HepG2 (cell line): ENCODE measurements at regions not wholly inside any gene's neighbourhood (a gene's known extent, or its start where the extent isn't known, plus 50 kb on each side); places are given as distances from the start of the nearest gene placed in this dataset.

ENCODE experiments used
- ATAC-seq: fragments of 200-7000 bp; cut with Tn5 transposase; 3 replicates; pipeline ENCODE4 v1.9.1; 2020; ENCODE audit warnings: mild to moderate bottlenecking, moderate library complexity
- BruUV-seq: library from RNA; stranded (reverse); fragments of 400-500 nt; replicated peaks from 2 replicates; lab custom pipeline; 2021; lab: Mats Ljungman, UMichigan
- CTCF ChIA-PET: fragments of 300-600 bp; formaldehyde crosslinking; extraction: SDS; loops from one replicate; lab custom pipeline; 2021; ENCODE audit warnings: low total read pairs, inconsistent platforms, low intra/inter-chr PET ratio; lab: Yijun Ruan, JAX
- POLR2A ChIA-PET: fragments of 350-600 bp; sonication (Branson Sonifier 250); formaldehyde crosslinking; loops from one replicate; lab custom pipeline; 2020; ENCODE audit warnings: antibody characterized with exemption, inconsistent platforms; lab: Yijun Ruan, JAX
- DNase-seq: peaks from one replicate; pipeline ENCODE4 v3.0.0-alpha.2; 2015; ENCODE audit warnings: low spot score
- FAIRE-seq: peaks from 3 replicates; lab custom pipeline; 2011; peaks lifted over from hg19 to GRCh38; lab: Jason Lieb, UNC
- H2AFZ ChIP-seq: one replicate; pipeline ENCODE4 v1.6.1; 2011; ENCODE audit warnings: low read length, inconsistent platforms
- H3K27ac ChIP-seq: fragments of 300-600 bp; 3 replicates; pipeline ENCODE4 v1.8.0; 2011; ENCODE audit warnings: mixed run types, mild to moderate bottlenecking, mixed read lengths, low read length, inconsistent platforms; ENCODE audit not compliant: insufficient read depth; ENCODE audit errors: extremely low read length
- H3K27me3 ChIP-seq, 2 experiments: fragments of 200-600 bp in 1 of 2; 2 replicates in 1 of 2; 3 replicates in 1 of 2; pipeline versions ENCODE4 v1.6.0 to v1.8.0; 2011; ENCODE audit warnings: low read length in 2 of 2, mild to moderate bottlenecking in 2 of 2, moderate library complexity in 2 of 2, inconsistent platforms in 1 of 2; ENCODE audit not compliant: insufficient read depth in 2 of 2, control insufficient read depth in 1 of 2
- H3K36me3 ChIP-seq, 2 experiments: fragments of 200-600 bp in 1 of 2; replicated peaks in 1 of 2; 2 replicates in 1 of 2; 3 replicates in 1 of 2; pipeline versions ENCODE4 v1.5.1 to v1.8.0; 2011; ENCODE audit warnings: low read length in 2 of 2, inconsistent platforms in 1 of 2; ENCODE audit not compliant: insufficient read depth in 2 of 2, control insufficient read depth in 1 of 2
- H3K4me1 ChIP-seq: 2 replicates; pipeline ENCODE4 v1.5.1; 2012; ENCODE audit warnings: low read length, inconsistent platforms; ENCODE audit not compliant: insufficient read depth
- H3K4me2 ChIP-seq: 2 replicates; pipeline ENCODE4 v1.6.0; 2011; ENCODE audit warnings: low read depth, low read length, inconsistent platforms
- H3K4me3 ChIP-seq, 3 experiments: fragments of 200-600 bp in 1 of 3; sonication (generic), shearing (Covaris generic) in 1 of 3; replicated peaks in 1 of 3; 2 replicates each; pipeline ENCODE4 v1.5.1; 2011 to 2016; ENCODE audit warnings: low read length in 3 of 3, inconsistent platforms in 2 of 3, low read depth in 2 of 3, mild to moderate bottlenecking in 2 of 3, control low read depth in 1 of 3, mixed read lengths in 1 of 3; ENCODE audit not compliant: insufficient read depth in 1 of 3
- H3K79me2 ChIP-seq: one replicate; pipeline ENCODE4 v1.6.1; 2011; ENCODE audit warnings: low read length, inconsistent platforms; ENCODE audit not compliant: insufficient read depth
- H3K9ac ChIP-seq: 2 replicates; pipeline ENCODE4 v1.6.0; 2011; ENCODE audit warnings: mild to moderate bottlenecking, low read depth, low read length, inconsistent platforms; ENCODE audit not compliant: insufficient read depth
- H3K9me3 ChIP-seq: 2 replicates; pipeline ENCODE4 v1.5.1; 2012; ENCODE audit warnings: mild to moderate bottlenecking, low read length
- H4K20me1 ChIP-seq: 2 replicates; pipeline ENCODE4 v1.6.0; 2011; ENCODE audit warnings: inconsistent platforms, mild to moderate bottlenecking, low read length, moderate library complexity; ENCODE audit not compliant: insufficient read depth
- CEBPG ChIP-seq: IDR thresholded peaks from 2 replicates; pipeline ENCODE4 v1.6.1; 2016
- GABPA ChIP-seq, 2 experiments: IDR thresholded peaks; 2 replicates each; pipeline ENCODE4 v1.6.1; 2011 to 2016; ENCODE audit warnings: low read depth in 2 of 2, low read length in 1 of 2, missing biosample characterization in 1 of 2, missing genetic modification characterization in 1 of 2
- JUN ChIP-seq: sonication (generic); formaldehyde crosslinking; IDR thresholded peaks from 2 replicates; pipeline ENCODE4 v1.4.0; 2020; ENCODE audit warnings: mild to moderate bottlenecking, missing genetic modification reagents
- MATR3 ChIP-seq: sonication (generic); formaldehyde crosslinking; IDR thresholded peaks from 2 replicates; pipeline ENCODE4 v1.4.0; 2020; ENCODE audit warnings: missing genetic modification reagents
- ZNF253 ChIP-seq: sonication (generic); formaldehyde crosslinking; IDR thresholded peaks from 2 replicates; pipeline ENCODE4 v1.8.0; 2022; ENCODE audit warnings: mild to moderate bottlenecking, missing genetic modification reagents, borderline replicate concordance
- WGBS: methylation state at CpG from one replicate; pipeline ENCODE4 v1.1.6; 2017; ENCODE audit warnings: low lambda C conversion rate; 5-methylcytosine and 5-hydroxymethylcytosine counted together
- in situ Hi-C: cut with HindIII; loops from 2 replicates; pipeline ENCODE4 v1.10.0; 2017; ENCODE audit warnings: low pct_unique_long_range_greater_than_20kb; ENCODE audit not compliant: extremely low pct_ligation_motif_present
- intact Hi-C: fragments of 100-400 bp; cut with micrococcal nuclease; formaldehyde crosslinking; loops from one replicate; pipeline ENCODE4 v1.10.0; 2022; ENCODE audit not compliant: unreplicated experiment
- TF ChIP-seq, protein P1 (sequence below): sonication (generic); formaldehyde crosslinking; IDR thresholded peaks from 2 replicates; pipeline ENCODE4 v1.4.0; 2020; ENCODE audit warnings: mild to moderate bottlenecking, missing genetic modification reagents
- TF ChIP-seq, protein P2 (sequence below), 2 experiments: fragments of 450-650 bp in 1 of 2; sonication (generic) in 1 of 2; formaldehyde crosslinking; IDR thresholded peaks; 2 replicates each; pipeline versions ENCODE4 v1.5.0 to v1.8.0; 2020 to 2022; ENCODE audit warnings: mild to moderate bottlenecking in 1 of 2, missing genetic modification reagents in 1 of 2
- TF ChIP-seq, protein P3 (sequence below): sonication (generic); formaldehyde crosslinking; IDR thresholded peaks from 2 replicates; pipeline ENCODE4 v1.9.0; 2021; ENCODE audit warnings: mild to moderate bottlenecking, missing genetic modification reagents

DNA sequence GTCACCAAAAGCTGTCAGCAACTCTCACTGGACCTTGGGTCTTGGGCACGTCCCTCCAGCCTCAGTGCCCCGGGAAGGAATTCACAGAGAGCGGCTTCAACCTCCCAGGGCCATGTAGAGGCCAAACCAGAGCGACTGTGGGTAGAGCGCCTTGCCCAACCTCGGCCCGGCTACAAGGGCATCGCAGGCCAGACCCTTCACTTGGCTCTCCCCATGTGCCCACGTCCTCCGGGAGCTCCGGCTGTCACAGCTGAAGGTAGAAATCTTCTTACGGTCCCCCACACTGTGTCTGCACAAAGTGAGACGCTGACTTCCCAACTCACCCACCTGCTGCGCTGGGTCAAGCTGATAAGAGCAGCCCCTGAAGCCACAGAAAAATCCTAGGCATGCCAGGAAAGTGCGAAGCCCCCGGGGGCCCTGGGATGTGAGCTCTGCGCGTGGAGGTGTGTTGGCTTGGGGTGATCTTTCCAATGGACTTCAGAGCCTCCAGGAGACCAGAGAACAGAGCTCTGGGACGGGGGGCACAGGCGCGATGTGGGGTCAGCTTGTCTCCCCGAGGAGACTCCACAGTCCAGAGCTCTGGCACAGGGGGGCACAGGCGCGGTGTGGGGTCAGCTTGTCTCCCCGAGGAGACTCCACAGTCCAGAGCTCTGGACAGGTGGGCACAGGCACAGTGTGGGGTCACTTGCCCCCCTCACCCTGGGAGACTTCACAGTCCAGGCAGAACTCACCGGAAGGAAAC is 105.5 kb downstream of the RTP5 start:
- no peak overlapping the region for H2AFZ ChIP-seq
- no peaks in the 10 kb centered on the region for H4K20me1 ChIP-seq
- H3K4me1 ChIP-seq, result peaks cover 6% of the 10 kb centered on the region
- no peaks in the 10 kb centered on the region for H3K9me3 ChIP-seq
- no peak for DNase-seq
- ATAC-seq, result no peak
- no peak for FAIRE-seq
- H3K4me2 ChIP-seq, result no peak overlapping the region
- intact Hi-C loops, result no loop called here
- no peak overlapping the region for H3K4me3 ChIP-seq
- ChIA-PET CTCF (no interaction called here), POLR2A (no interaction called here)
- no peak overlapping the region for H3K9ac ChIP-seq
- H3K27ac ChIP-seq, result no peak overlapping the region
- H3K79me2 ChIP-seq, result no peaks in the 10 kb centered on the region
- no peaks in the 10 kb centered on the region for H3K36me3 ChIP-seq
- 65% methylated on average over 17 of the region's 26 CpGs for WGBS
- H3K27me3 ChIP-seq, result peaks cover 1 to 23% of the 10 kb centered on the region in 2 experiments; a peak in 4 of 5 replicates
- BruUV-seq, result no TSS peak
- in situ Hi-C loops, result no loop called here
- TF ChIP-seq JUN, result no peak
- 0 out of 2 replicates have a peak, but pooled peaks have one; percentile 4 for TF ChIP-seq GABPA (IDR thresholded peaks at IDR 0.05; ENCODE audit: low read depth, low read length)
- no peak for TF ChIP-seq GABPA (CRISPR knock-in tag; IDR thresholded peaks at IDR 0.05; ENCODE audit: low read depth)
- no peak for TF ChIP-seq MATR3 (CRISPR knock-in tag)

DNA sequence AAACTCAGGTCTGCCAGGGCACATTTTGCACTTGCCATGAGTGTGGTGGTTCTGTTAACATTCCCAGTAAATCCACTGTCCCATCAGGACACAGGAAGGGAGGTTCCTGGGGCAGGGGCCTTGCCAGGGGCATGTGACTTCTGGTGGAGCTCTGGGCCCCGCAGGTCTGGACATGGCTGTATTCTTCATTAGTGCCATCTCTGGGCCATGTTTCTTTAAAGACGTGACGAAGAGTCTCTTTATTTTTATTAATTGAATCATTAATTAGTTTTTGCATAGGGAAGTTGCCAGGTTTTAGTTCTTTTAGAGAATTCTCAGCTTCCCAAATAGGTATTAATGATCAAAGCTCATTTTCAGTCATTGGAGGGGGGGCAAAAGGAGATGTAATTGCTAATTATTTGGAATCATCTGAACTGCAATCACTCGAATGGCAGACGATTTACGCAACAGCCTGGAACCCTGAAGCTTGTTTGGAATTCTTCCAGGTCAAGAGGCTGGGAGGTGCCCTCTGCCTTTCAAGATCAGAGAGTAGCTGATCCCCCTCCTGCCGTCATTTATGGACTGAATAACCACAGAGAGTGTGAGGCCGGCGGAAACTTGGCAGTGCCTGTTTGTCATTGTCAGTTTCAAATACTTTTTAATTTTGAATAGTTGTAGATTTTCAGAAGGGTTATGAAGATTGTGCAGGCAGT is 106.2 kb downstream of the RTP5 start:
- no peak overlapping the region for H2AFZ ChIP-seq
- TF ChIP-seq CEBPG (CRISPR knock-in tag) (peak; percentile 57), ZNF253 (CRISPR knock-in tag) (no peak)
- TF ChIP-seq, protein P1, sequence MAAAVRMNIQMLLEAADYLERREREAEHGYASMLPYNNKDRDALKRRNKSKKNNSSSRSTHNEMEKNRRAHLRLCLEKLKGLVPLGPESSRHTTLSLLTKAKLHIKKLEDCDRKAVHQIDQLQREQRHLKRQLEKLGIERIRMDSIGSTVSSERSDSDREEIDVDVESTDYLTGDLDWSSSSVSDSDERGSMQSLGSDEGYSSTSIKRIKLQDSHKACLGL (CRISPR knock-in tag), result no peak
- TF ChIP-seq, protein P2, sequence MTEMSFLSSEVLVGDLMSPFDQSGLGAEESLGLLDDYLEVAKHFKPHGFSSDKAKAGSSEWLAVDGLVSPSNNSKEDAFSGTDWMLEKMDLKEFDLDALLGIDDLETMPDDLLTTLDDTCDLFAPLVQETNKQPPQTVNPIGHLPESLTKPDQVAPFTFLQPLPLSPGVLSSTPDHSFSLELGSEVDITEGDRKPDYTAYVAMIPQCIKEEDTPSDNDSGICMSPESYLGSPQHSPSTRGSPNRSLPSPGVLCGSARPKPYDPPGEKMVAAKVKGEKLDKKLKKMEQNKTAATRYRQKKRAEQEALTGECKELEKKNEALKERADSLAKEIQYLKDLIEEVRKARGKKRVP (CRISPR knock-in tag; IDR thresholded peaks at IDR 0.05), result no peak
- TF ChIP-seq, protein P3, sequence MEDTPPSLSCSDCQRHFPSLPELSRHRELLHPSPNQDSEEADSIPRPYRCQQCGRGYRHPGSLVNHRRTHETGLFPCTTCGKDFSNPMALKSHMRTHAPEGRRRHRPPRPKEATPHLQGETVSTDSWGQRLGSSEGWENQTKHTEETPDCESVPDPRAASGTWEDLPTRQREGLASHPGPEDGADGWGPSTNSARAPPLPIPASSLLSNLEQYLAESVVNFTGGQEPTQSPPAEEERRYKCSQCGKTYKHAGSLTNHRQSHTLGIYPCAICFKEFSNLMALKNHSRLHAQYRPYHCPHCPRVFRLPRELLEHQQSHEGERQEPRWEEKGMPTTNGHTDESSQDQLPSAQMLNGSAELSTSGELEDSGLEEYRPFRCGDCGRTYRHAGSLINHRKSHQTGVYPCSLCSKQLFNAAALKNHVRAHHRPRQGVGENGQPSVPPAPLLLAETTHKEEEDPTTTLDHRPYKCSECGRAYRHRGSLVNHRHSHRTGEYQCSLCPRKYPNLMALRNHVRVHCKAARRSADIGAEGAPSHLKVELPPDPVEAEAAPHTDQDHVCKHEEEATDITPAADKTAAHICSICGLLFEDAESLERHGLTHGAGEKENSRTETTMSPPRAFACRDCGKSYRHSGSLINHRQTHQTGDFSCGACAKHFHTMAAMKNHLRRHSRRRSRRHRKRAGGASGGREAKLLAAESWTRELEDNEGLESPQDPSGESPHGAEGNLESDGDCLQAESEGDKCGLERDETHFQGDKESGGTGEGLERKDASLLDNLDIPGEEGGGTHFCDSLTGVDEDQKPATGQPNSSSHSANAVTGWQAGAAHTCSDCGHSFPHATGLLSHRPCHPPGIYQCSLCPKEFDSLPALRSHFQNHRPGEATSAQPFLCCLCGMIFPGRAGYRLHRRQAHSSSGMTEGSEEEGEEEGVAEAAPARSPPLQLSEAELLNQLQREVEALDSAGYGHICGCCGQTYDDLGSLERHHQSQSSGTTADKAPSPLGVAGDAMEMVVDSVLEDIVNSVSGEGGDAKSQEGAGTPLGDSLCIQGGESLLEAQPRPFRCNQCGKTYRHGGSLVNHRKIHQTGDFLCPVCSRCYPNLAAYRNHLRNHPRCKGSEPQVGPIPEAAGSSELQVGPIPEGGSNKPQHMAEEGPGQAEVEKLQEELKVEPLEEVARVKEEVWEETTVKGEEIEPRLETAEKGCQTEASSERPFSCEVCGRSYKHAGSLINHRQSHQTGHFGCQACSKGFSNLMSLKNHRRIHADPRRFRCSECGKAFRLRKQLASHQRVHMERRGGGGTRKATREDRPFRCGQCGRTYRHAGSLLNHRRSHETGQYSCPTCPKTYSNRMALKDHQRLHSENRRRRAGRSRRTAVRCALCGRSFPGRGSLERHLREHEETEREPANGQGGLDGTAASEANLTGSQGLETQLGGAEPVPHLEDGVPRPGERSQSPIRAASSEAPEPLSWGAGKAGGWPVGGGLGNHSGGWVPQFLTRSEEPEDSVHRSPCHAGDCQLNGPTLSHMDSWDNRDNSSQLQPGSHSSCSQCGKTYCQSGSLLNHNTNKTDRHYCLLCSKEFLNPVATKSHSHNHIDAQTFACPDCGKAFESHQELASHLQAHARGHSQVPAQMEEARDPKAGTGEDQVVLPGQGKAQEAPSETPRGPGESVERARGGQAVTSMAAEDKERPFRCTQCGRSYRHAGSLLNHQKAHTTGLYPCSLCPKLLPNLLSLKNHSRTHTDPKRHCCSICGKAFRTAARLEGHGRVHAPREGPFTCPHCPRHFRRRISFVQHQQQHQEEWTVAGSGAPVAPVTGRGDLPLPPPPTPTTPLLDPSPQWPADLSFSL (CRISPR knock-in tag), result no peak

More for the DNA sequence above, 106.2 kb downstream of the RTP5 start:
- no peak overlapping the region for H3K27ac ChIP-seq
- no peaks in the 10 kb centered on the region for H3K79me2 ChIP-seq
- no TSS peak for BruUV-seq
- no peaks in the 10 kb centered on the region for H3K36me3 ChIP-seq
- in situ Hi-C loops (no loop called here), intact Hi-C loops (no loop called here)
- H3K4me1 ChIP-seq, result peaks cover 13% of the 10 kb centered on the region
- no peak overlapping the region for H3K9ac ChIP-seq
- CTCF ChIA-PET, result no interaction called here
- H4K20me1 ChIP-seq, result no peaks in the 10 kb centered on the region
- WGBS, result 27% methylated on average over 9 of the region's 9 CpGs
- FAIRE-seq (no peak), DNase-seq (peak; percentile 42), ATAC-seq (no peak)
- no peak overlapping the region for H3K4me3 ChIP-seq
- H3K27me3 ChIP-seq, result peaks cover 1 to 23% of the 10 kb centered on the region in 2 experiments; a peak in 4 of 5 replicates
- no peak overlapping the region for H3K4me2 ChIP-seq
- POLR2A ChIA-PET, result no interaction called here
- H3K9me3 ChIP-seq, result no peaks in the 10 kb centered on the region
